ENCODE measurements at regions not wholly inside any gene's neighbourhood (a gene's known extent, or its start where the extent isn't known, plus 50 kb on each side); places are given as distances from the start of the nearest gene placed in this dataset.

DNA sequence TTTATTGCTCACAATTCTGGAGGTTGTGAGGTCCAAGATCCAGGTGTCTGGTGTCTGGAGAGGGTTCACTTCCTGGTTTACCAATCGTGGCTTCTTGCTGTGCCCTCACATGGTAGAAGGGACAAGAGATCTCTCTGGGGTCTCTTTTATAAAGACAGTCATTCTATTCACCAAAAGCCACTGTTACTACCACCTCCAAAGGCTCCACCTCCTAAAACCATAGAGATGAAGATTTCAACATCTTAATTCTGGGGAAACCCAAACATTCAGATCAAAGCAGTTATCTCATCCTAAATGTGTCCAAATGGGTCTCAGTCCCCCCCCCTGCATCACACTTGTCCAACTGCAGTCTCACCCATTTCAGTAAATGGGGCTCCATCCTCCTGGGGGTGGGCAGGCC lies 132.9 kb upstream of the XYLT1 start:
- no peak for DNase-seq (ENCODE audit: low spot score)
- TF ChIP-seq, protein P1, sequence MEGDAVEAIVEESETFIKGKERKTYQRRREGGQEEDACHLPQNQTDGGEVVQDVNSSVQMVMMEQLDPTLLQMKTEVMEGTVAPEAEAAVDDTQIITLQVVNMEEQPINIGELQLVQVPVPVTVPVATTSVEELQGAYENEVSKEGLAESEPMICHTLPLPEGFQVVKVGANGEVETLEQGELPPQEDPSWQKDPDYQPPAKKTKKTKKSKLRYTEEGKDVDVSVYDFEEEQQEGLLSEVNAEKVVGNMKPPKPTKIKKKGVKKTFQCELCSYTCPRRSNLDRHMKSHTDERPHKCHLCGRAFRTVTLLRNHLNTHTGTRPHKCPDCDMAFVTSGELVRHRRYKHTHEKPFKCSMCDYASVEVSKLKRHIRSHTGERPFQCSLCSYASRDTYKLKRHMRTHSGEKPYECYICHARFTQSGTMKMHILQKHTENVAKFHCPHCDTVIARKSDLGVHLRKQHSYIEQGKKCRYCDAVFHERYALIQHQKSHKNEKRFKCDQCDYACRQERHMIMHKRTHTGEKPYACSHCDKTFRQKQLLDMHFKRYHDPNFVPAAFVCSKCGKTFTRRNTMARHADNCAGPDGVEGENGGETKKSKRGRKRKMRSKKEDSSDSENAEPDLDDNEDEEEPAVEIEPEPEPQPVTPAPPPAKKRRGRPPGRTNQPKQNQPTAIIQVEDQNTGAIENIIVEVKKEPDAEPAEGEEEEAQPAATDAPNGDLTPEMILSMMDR (conservative IDR thresholded peaks at IDR 0.05; ENCODE audit: low read depth) = no peak
- no peak overlapping the region for H3K27ac ChIP-seq
- ChIA-PET POLR2A (ENCODE audit: low non-redundant PET) (no interaction called here), CTCF (no interaction called here)

DNA sequence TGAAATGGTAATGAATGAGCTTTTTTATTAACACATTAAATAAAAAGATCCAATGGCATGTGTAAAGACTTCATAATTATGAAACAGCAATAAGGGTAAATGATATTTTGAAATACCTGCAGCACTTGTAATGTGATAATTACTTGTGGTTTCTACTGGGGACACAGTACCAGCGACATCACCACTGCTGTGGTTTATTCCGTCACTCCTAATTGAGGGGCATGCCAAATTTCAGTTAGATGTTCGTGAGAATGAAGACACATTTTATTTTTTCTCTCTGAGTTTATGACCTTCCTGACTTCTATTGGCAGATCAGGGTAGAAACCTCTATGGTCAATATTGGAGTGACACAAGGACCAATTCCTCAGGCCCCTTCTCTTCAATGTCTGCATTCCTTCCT lies 131.9 kb upstream of the XYLT1 start:
- TF ChIP-seq, protein P1 (conservative IDR thresholded peaks at IDR 0.05; ENCODE audit: low read depth) = no peak
- ChIA-PET POLR2A (ENCODE audit: low non-redundant PET) (no interaction called here), CTCF (interaction anchor here (0.5 kb wide), 2 partner anchors 79 to 529 kb away, joined by 3 read pairs; no protein-coding TSS in a partner anchor)
- no peak for DNase-seq (ENCODE audit: low spot score)
- H3K27ac ChIP-seq = no peak overlapping the region

DNA sequence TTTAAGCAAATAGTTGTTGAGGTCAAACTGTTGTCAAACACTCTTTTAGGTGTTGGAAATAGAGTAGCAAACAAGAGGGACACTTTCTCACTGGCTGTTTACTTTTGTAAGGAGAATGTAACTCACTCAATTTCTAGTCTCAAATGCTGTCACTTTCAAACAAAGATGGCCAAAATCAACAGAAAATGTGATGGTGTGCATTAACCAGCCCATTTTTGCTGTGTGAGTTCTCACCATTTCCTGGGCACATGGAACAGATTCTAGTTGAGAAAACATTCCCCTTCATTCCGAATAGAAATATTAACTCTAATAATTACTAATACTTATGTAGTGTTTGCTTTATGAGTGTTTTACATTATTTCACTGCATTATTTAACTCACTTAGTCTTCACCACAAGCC lies 128.2 kb upstream of the XYLT1 start:
- ChIA-PET POLR2A (ENCODE audit: low non-redundant PET) (no interaction called here), CTCF (no interaction called here)
- DNase-seq (ENCODE audit: low spot score) = no peak
- TF ChIP-seq, protein P1 (conservative IDR thresholded peaks at IDR 0.05; ENCODE audit: low read depth) = no peak
- no peak overlapping the region for H3K27ac ChIP-seq

DNA sequence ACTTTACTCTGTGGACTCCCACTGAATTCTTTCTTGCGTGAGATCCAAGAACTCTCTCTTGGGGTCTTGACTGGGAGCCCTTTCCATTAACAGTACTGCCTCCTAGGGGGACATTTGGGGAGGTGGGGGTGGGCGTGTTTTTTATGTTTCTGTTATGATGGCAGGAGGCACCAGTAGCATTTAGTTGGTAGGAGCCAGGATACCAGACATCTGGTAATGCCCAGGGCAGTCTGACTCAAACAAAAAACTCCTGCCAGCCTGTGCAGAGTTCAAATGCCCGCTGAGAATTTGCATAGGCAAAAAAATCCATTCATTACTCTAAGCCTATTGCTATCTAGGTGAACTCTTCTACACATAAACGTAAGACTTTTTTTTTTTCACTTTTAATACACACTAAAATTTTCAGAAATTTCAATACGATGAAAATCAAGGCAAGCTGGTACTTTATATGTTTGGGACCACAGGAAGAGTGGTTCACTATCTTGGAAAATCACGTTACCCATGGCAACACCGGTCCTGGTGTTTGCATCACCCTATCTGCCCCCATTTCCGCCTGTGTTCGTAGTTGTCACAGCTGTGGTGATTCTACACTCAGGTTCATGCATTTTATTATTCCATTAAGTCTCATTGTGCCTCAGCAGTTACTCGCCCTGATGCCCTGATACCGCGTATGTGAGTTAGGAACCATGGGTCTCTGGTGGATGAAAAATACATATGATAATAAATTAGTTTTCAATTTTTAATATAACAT lies 121.1 kb upstream of the XYLT1 start:
- TF ChIP-seq, protein P1 (conservative IDR thresholded peaks at IDR 0.05; ENCODE audit: low read depth) = no peak
- ChIA-PET POLR2A (ENCODE audit: low non-redundant PET) (no interaction called here), CTCF (no interaction called here)
- no peak overlapping the region for H3K27ac ChIP-seq
- no peak for DNase-seq (ENCODE audit: low spot score)

DNA sequence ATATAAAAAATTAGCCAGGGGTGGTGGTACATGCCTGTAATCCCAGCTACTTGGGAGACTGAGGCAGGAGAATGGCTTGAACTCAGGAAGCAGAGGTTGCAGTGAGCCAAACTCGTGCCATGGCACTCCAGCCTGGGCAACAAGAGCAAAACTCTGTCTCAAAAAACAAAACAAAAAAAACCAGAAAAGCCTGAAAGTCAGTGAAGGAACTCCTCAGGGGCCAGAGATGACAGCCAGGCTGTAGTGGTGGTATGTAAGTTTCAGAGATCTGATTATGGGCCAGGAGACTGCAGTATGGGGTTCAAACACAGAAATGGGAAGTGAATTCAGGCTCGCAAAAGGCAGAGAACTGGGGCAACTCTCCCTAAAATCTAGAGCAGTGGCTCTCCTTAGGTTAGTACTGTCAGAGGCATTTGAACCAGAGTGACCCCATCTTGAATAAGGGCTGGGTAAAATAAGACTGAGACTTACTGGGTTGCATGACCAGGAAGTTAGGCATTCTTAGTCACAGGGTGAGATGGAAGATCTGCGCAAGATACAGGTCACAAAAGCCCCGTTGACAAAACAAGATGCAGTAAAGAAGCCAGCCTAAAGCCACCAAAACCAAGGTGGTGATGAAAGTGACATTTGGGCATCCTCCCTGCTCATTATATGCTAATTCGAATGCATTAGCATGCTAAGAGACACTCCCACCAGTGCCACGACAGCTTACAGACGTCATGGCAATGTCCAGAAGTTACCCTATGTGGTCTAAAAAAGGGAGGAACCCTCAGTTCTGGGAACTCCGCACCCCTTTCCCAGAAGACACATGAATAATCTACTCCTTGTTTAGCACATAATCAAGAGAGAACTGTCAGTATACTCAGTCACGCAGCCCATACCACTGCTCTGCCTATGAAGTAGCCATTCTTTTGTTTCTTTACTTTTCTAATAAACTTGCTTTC lies 120.2 kb upstream of the XYLT1 start:
- CTCF ChIA-PET = interaction anchor here (0.7 kb wide), 1 partner anchor 25 kb away, joined by 4 read pairs; no protein-coding TSS in a partner anchor

DNA sequence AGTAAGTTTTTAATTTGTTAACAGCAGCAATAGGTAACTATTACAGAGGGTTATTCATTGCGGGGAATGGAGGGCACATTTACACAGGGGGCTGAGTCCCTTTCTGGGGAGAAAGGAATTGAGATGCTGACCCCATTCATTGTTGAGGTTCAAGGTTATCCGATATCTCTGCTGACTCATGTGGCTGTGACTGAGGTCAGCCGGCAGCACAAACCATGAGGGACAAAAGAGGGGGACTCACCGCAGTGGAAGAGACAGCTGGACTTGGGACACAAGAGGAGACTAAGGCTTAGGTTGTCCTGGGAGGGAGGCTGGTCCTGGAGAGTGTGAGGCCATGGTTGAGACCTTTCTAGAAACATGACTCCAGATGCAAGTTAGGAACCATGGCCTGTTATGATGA lies 119.1 kb upstream of the XYLT1 start:
- DNase-seq (ENCODE audit: low spot score) = no peak
- ChIA-PET POLR2A (ENCODE audit: low non-redundant PET) (no interaction called here), CTCF (interaction anchor here (1.6 kb wide), 1 partner anchor 11 kb away, joined by 5 read pairs; no protein-coding TSS in a partner anchor)
- TF ChIP-seq, protein P1 (conservative IDR thresholded peaks at IDR 0.05; ENCODE audit: low read depth) = no peak
- no peak overlapping the region for H3K27ac ChIP-seq

More for the DNA sequence above, 120.2 kb upstream of the XYLT1 start:
- H3K27ac ChIP-seq = no peak overlapping the region
- no peak for DNase-seq (ENCODE audit: low spot score)
- TF ChIP-seq, protein P1 (conservative IDR thresholded peaks at IDR 0.05; ENCODE audit: low read depth) = no peak
- POLR2A ChIA-PET (ENCODE audit: low non-redundant PET) = no interaction called here

Data from RWPE1 (cell line).